IMR-90 (cell line): ENCODE measurements at regions not wholly inside any gene's neighbourhood (a gene's known extent, or its start where the extent isn't known, plus 50 kb on each side); places are given as distances from the start of the nearest gene placed in this dataset.

Source experiments
- ATAC-seq: fragments of 200-7000 bp; cut with Tn5 transposase; 2 replicates; pipeline ENCODE4 v1.9.1; 2020; ENCODE audit warnings: low read depth, mild to moderate bottlenecking, moderate library complexity
- BruUV-seq: library from RNA; stranded (reverse); fragments of 400-500 nt; replicated peaks from 2 replicates; lab custom pipeline; 2021; lab: Mats Ljungman, UMichigan
- CTCF ChIA-PET: fragments of 300-600 bp; formaldehyde crosslinking; extraction: SDS; loops from one replicate; lab custom pipeline; 2021; ENCODE audit warnings: antibody characterized with exemption; lab: Yijun Ruan, JAX
- POLR2A ChIA-PET: fragments of 300-600 bp; sonication (Branson Sonifier 250); formaldehyde crosslinking; loops from one replicate; lab custom pipeline; 2022; ENCODE audit warnings: antibody characterized with exemption; ENCODE audit not compliant: unreplicated experiment; lab: Charles Lee
- DNase-seq: peaks from one replicate; pipeline ENCODE4 v3.0.0; 2013
- H2AFZ ChIP-seq: replicated peaks from 2 replicates; pipeline ENCODE3; 2013; ENCODE audit warnings: low read length, mild to moderate bottlenecking; ENCODE audit not compliant: poor library complexity
- H2AK5ac ChIP-seq: 2 replicates; pipeline ENCODE4 v1.6.1; 2013; ENCODE audit warnings: low read depth, low read length, inconsistent platforms
- H2AK9ac ChIP-seq: replicated peaks from 2 replicates; pipeline ENCODE3; 2013; ENCODE audit warnings: mild to moderate bottlenecking, low read depth, low read length, moderate library complexity; ENCODE audit not compliant: poor library complexity
- H2BK120ac ChIP-seq: 2 replicates; pipeline ENCODE4 v1.6.1; 2013; ENCODE audit warnings: low read depth, low read length, inconsistent platforms
- H2BK15ac ChIP-seq: 3 replicates; pipeline ENCODE4 v1.6.1; 2013; ENCODE audit warnings: low read depth, low read length, inconsistent platforms
- H2BK20ac ChIP-seq: 2 replicates; pipeline ENCODE4 v1.6.1; 2013; ENCODE audit warnings: low read depth, mild to moderate bottlenecking, inconsistent platforms, low read length, moderate library complexity
- H2BK5ac ChIP-seq: 2 replicates; pipeline ENCODE4 v1.6.1; 2013; ENCODE audit warnings: mild to moderate bottlenecking, low read depth, low read length, inconsistent platforms; ENCODE audit not compliant: poor library complexity, severe bottlenecking
- H3K14ac ChIP-seq: replicated peaks from 2 replicates; pipeline ENCODE4 v1.6.1; 2013; ENCODE audit warnings: low read depth, low read length, inconsistent platforms
- H3K18ac ChIP-seq: 2 replicates; pipeline ENCODE4 v1.6.1; 2013; ENCODE audit warnings: low read depth, low read length, control low read depth
- H3K23ac ChIP-seq: 2 replicates; pipeline ENCODE4 v1.6.1; 2013; ENCODE audit warnings: low read depth, low read length, inconsistent platforms
- H3K27ac ChIP-seq: 2 replicates; pipeline ENCODE4 v1.5.1; 2013; ENCODE audit warnings: mild to moderate bottlenecking, control low read depth, low read length; ENCODE audit not compliant: insufficient read depth
- H3K27me3 ChIP-seq: 2 replicates; pipeline ENCODE4 v1.6.1; 2013; ENCODE audit warnings: low read length; ENCODE audit not compliant: control insufficient read depth, insufficient read depth
- H3K36me3 ChIP-seq: 2 replicates; pipeline ENCODE4 v1.6.1; 2013; ENCODE audit warnings: low read length, mixed read lengths; ENCODE audit not compliant: control insufficient read depth, insufficient read depth
- H3K4ac ChIP-seq: 2 replicates; pipeline ENCODE4 v1.6.1; 2013; ENCODE audit warnings: low read depth, low read length, inconsistent platforms
- H3K4me1 ChIP-seq: 2 replicates; pipeline ENCODE4 v1.6.1; 2013; ENCODE audit warnings: low read length, mixed read lengths; ENCODE audit not compliant: control insufficient read depth, insufficient read depth
- H3K4me2 ChIP-seq: 2 replicates; pipeline ENCODE4 v1.6.1; 2013; ENCODE audit warnings: low read depth, mild to moderate bottlenecking, control low read depth, low read length, moderate library complexity
- H3K4me3 ChIP-seq: 2 replicates; pipeline ENCODE4 v1.5.1; 2013; ENCODE audit warnings: low read depth, mild to moderate bottlenecking, control low read depth, low read length, moderate library complexity; ENCODE audit not compliant: insufficient read depth
- H3K56ac ChIP-seq: 2 replicates; pipeline ENCODE4 v1.6.1; 2013; ENCODE audit warnings: low read length, inconsistent platforms; ENCODE audit not compliant: insufficient read depth; ENCODE audit errors: extremely low read depth
- H3K79me1 ChIP-seq, 2 experiments: 2 replicates each; pipeline ENCODE4 v1.6.1; 2013; ENCODE audit warnings: low read length in 2 of 2, inconsistent platforms in 1 of 2, low read depth in 1 of 2
- H3K9ac ChIP-seq: 2 replicates; pipeline ENCODE4 v1.6.1; 2013; ENCODE audit warnings: low read depth, low read length, control low read depth
- H3K9me1 ChIP-seq: 2 replicates; pipeline ENCODE4 v1.6.1; 2013; ENCODE audit warnings: low read length, inconsistent platforms; ENCODE audit not compliant: insufficient read depth
- H3K9me3 ChIP-seq: 2 replicates; pipeline ENCODE4 v1.6.1; 2013; ENCODE audit warnings: low read length; ENCODE audit not compliant: control insufficient read depth, insufficient read depth
- H4K20me1 ChIP-seq: 2 replicates; pipeline ENCODE4 v1.6.1; 2013; ENCODE audit warnings: low read length, inconsistent platforms; ENCODE audit not compliant: insufficient read depth
- H4K5ac ChIP-seq: 2 replicates; pipeline ENCODE4 v1.6.1; 2013; ENCODE audit warnings: mild to moderate bottlenecking, low read depth, low read length, control low read depth
- H4K8ac ChIP-seq, 2 experiments: 2 replicates each; pipeline ENCODE4 v1.6.1; 2013; ENCODE audit warnings: low read depth in 2 of 2, low read length in 2 of 2, control low read depth in 1 of 2, inconsistent platforms in 1 of 2
- H4K91ac ChIP-seq: 2 replicates; pipeline ENCODE4 v1.6.1; 2013; ENCODE audit warnings: low read depth, low read length, inconsistent platforms; ENCODE audit not compliant: insufficient read depth
- BHLHE40 ChIP-seq: fragments of 150-350 bp; IDR thresholded peaks from 2 replicates; pipeline ENCODE4 v1.6.1; 2016; ENCODE audit warnings: mild to moderate bottlenecking, low read depth, low read length
- CEBPB ChIP-seq: IDR thresholded peaks from 2 replicates; pipeline ENCODE4 v1.6.1; 2012; ENCODE audit warnings: low read depth, low read length, improper control_type of control experiment
- CHD1 ChIP-seq: IDR thresholded peaks from 2 replicates; pipeline ENCODE4 v1.6.1; 2012; ENCODE audit warnings: low read depth, low read length, improper control_type of control experiment
- ELK1 ChIP-seq: fragments of 150-350 bp; IDR thresholded peaks from 2 replicates; pipeline ENCODE4 v1.6.1; 2016; ENCODE audit warnings: low read depth, mild to moderate bottlenecking, low read length, moderate library complexity, borderline replicate concordance
- FOS ChIP-seq: fragments of 150-350 bp; IDR thresholded peaks from 2 replicates; pipeline ENCODE4 v1.6.1; 2016; ENCODE audit warnings: low read depth, low read length
- MAFK ChIP-seq: IDR thresholded peaks from 2 replicates; pipeline ENCODE4 v1.6.1; 2012; ENCODE audit warnings: low read depth, low read length, improper control_type of control experiment
- MAZ ChIP-seq: IDR thresholded peaks from 2 replicates; pipeline ENCODE4 v1.6.1; 2012; ENCODE audit warnings: low read depth, mild to moderate bottlenecking, low read length, improper control_type of control experiment, moderate library complexity, borderline replicate concordance
- MXI1 ChIP-seq: IDR thresholded peaks from 2 replicates; pipeline ENCODE4 v1.6.1; 2012; ENCODE audit warnings: low read depth, mild to moderate bottlenecking, low read length, moderate library complexity, borderline replicate concordance
- NFE2L2 ChIP-seq: fragments of 150-350 bp; IDR thresholded peaks from 2 replicates; pipeline ENCODE4 v1.6.1; 2016; ENCODE audit warnings: low read depth, mild to moderate bottlenecking, low read length
- POLR2A ChIP-seq: IDR thresholded peaks from 2 replicates; pipeline ENCODE4 v1.6.1; 2012; ENCODE audit warnings: mild to moderate bottlenecking, low read depth, low read length
- RAD21 ChIP-seq: IDR thresholded peaks from 2 replicates; pipeline ENCODE4 v1.6.1; 2012; ENCODE audit warnings: low read length, improper control_type of control experiment
- RCOR1 ChIP-seq: IDR thresholded peaks from 2 replicates; pipeline ENCODE4 v1.6.1; 2012; ENCODE audit warnings: mild to moderate bottlenecking, low read length, improper control_type of control experiment; ENCODE audit not compliant: insufficient replicate concordance
- RFX5 ChIP-seq: IDR thresholded peaks from 2 replicates; pipeline ENCODE4 v1.8.0; 2012; ENCODE audit warnings: low read depth, mild to moderate bottlenecking, low read length, moderate library complexity
- SMC3 ChIP-seq: fragments of 150-350 bp; IDR thresholded peaks from 2 replicates; pipeline ENCODE4 v1.6.1; 2016; ENCODE audit warnings: low read depth, mild to moderate bottlenecking, antibody characterized with exemption, low read length, moderate library complexity
- USF2 ChIP-seq: fragments of 150-350 bp; IDR thresholded peaks from 2 replicates; pipeline ENCODE4 v1.6.1; 2017; ENCODE audit warnings: mild to moderate bottlenecking, antibody characterized with exemption, low read length, low read depth
- WGBS, 2 experiments: methylation state at CpG; one replicate each; pipeline versions ENCODE4 v1.1.5 to v1.1.7; 2013; ENCODE audit warnings: missing lambda C conversion rate in 2 of 2; ENCODE audit not compliant: insufficient read length in 1 of 2; ENCODE audit errors: extremely low coverage in 2 of 2; 5-methylcytosine and 5-hydroxymethylcytosine counted together
- dilution Hi-C: fragments of 300-500 bp; cut with HindIII; formaldehyde crosslinking; loops from one replicate; pipeline ENCODE4 v1.14.3; 2018; ENCODE audit warnings: low sequenced_read_pairs; ENCODE audit not compliant: unreplicated experiment
- in situ Hi-C: fragments of 300-500 bp; cut with MboI; formaldehyde crosslinking; loops from 3 replicates; pipeline ENCODE4 v1.14.3; 2019; ENCODE audit warnings: low sequenced_read_pairs, inconsistent platforms, mixed read lengths
- intact Hi-C: fragments of 100-400 bp; cut with micrococcal nuclease; formaldehyde crosslinking; loops from 2 replicates; pipeline ENCODE4 v1.10.0; 2022
- TF ChIP-seq, protein P1 (sequence below): conservative IDR thresholded peaks from 2 replicates; pipeline ENCODE4 v1.5.1; 2012; ENCODE audit warnings: mild to moderate bottlenecking, low read depth, low read length, improper control_type of control experiment

GRCh38 chr12:93996321-93996720 lies 152.1 kb upstream of the PLXNC1 start:
- Histone ChIP-seq H3K36me3 (no peaks in the 10 kb centered on the region), H2BK20ac (no peak overlapping the region), H3K56ac (no peak overlapping the region), H3K23ac (no peak overlapping the region), H4K20me1 (no peaks in the 10 kb centered on the region), H2BK120ac (no peak overlapping the region), H3K27ac (no peak overlapping the region), H3K27me3 (no peaks in the 10 kb centered on the region), H3K9ac (no peak overlapping the region), H4K8ac (no peak overlapping the region), H3K4me3 (no peak overlapping the region), H2BK5ac (no peak overlapping the region), H2AK9ac (no peak overlapping the region), H3K4me1 (no peaks in the 10 kb centered on the region), H3K4ac (no peak overlapping the region), H4K5ac (no peak overlapping the region), H3K18ac (no peak overlapping the region), H2BK15ac (no peak overlapping the region), H3K9me3 (no peaks in the 10 kb centered on the region), H2AFZ (no peak overlapping the region), H3K4me2 (no peak overlapping the region), H3K79me1 (no peaks in the 10 kb centered on the region), H3K14ac (no peak overlapping the region), H3K9me1 (no peaks in the 10 kb centered on the region), H4K91ac (no peak overlapping the region), H2AK5ac (no peak overlapping the region)
- dilution Hi-C loops (no loop called here), in situ Hi-C loops (no loop called here), intact Hi-C loops (no loop called here)
- POLR2A ChIA-PET = no interaction called here
- DNase-seq (no peak), ATAC-seq (no peak)
- TF ChIP-seq RFX5 = no peak
- no peak for TF ChIP-seq CHD1
- no peak for TF ChIP-seq MXI1
- no peak for TF ChIP-seq RAD21
- TF ChIP-seq SMC3 = no peak
- TF ChIP-seq NFE2L2 = no peak
- no peak for TF ChIP-seq POLR2A
- TF ChIP-seq MAZ = no peak
- TF ChIP-seq, protein P1, sequence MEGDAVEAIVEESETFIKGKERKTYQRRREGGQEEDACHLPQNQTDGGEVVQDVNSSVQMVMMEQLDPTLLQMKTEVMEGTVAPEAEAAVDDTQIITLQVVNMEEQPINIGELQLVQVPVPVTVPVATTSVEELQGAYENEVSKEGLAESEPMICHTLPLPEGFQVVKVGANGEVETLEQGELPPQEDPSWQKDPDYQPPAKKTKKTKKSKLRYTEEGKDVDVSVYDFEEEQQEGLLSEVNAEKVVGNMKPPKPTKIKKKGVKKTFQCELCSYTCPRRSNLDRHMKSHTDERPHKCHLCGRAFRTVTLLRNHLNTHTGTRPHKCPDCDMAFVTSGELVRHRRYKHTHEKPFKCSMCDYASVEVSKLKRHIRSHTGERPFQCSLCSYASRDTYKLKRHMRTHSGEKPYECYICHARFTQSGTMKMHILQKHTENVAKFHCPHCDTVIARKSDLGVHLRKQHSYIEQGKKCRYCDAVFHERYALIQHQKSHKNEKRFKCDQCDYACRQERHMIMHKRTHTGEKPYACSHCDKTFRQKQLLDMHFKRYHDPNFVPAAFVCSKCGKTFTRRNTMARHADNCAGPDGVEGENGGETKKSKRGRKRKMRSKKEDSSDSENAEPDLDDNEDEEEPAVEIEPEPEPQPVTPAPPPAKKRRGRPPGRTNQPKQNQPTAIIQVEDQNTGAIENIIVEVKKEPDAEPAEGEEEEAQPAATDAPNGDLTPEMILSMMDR = no peak
- no peak for TF ChIP-seq BHLHE40
- no peak for TF ChIP-seq FOS
- TF ChIP-seq ELK1 = no peak
- no peak for TF ChIP-seq RCOR1
- TF ChIP-seq CEBPB = no peak
- no peak for TF ChIP-seq USF2
- TF ChIP-seq MAFK = no peak
- BruUV-seq = no TSS peak
- no CpG with 5 or more reads among the region's 1 CpG for WGBS, 2 experiments
- CTCF ChIA-PET = no interaction called here
